GM19372 (cell line): ENCODE measurements at regions not wholly inside any gene's neighbourhood (a gene's known extent, or its start where the extent isn't known, plus 50 kb on each side); places are given as distances from the start of the nearest gene placed in this dataset.
"Not testable (repeated sequence)": the region's sequence is repeated elsewhere in the genome, so short reads cannot be mapped to it uniquely, and the experiment has no call there.

ENCODE experiments used
- ATAC-seq: cut with Tn5 transposase; IDR thresholded peaks from one replicate; pipeline ENCODE4 v1.9.1; 2021; ENCODE audit warnings: mild to moderate bottlenecking, low read depth, moderate library complexity; ENCODE audit not compliant: unreplicated experiment

DNA sequence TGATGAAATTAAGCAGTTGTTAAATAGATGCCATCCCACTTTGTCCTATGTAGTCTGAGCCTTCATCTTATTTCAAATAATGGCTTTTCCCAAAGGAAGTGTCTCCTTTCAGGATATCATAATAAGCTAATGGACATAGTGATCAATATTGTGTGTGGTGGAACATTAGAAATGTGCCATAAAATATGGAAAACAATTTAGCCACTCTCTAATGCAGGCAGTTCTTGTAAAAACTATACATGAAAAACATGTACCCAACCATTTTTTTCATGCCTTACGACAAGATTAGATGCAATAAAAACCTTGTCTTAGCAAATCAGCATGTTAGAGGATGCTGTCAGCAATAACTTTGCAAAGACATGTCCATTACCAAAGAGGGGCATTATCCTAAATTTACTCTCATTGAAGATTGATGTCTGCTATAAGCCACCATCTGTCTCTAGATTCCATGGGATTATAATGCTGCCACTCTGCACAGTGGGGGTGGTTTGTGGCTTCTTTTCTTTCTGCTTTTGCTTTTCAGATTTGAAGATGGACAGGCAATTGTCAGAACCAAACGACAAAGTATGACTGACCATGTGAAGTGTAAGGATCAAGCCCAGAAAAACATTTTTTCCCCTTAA, 724.0 kb upstream of the ZNF608 start:
- no peak for ATAC-seq

DNA sequence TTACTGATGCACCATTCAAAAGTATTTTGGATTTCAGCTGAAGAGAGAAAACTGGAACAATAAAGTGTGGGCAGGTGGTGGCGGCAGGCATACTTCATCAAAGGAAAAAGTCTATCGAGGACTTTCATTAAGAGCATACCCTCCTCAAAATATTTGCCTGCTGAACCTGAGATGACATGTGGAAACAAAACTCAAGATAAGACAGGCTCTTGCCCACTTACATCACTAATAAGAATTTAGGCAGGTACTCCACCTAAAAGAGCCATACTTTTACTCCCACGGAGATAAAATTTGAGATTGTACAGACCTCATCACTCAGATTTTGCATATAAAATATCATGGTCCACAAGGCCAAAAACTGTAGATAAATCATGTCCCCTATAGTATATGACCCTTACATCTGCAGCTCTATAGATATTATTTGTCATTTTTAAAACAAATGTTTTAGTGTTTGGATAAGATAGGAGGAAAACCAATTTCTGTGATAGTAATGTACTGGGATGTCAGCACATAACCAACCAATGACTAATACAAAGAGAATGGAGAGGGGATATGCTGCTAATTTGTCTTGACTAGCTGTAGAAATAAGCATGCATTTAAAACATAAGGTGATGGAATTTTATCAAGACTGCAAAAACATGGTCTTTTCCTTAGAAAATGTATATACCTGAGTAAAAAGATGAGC, 730.6 kb upstream of the ZNF608 start:
- no peak for ATAC-seq

DNA sequence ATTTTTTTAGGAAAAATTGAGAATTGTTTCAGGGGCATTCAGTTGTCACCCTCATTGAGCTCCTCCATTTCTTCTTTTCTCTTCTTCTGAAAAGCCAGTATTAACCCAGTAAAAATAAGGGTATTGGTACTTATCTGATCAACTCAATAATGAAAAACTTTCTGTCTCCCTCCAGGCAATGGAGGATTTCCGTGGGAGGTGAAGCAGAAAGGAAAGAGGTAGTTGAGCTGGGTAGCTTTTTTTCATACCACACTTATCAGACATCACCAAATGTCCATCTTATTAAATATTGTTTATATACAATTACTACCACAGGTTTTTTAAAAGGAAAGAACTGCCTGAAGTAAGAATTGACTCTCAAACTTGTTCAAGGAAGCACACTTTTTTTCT, 731.1 kb upstream of the ZNF608 start:
- no peak for ATAC-seq

DNA sequence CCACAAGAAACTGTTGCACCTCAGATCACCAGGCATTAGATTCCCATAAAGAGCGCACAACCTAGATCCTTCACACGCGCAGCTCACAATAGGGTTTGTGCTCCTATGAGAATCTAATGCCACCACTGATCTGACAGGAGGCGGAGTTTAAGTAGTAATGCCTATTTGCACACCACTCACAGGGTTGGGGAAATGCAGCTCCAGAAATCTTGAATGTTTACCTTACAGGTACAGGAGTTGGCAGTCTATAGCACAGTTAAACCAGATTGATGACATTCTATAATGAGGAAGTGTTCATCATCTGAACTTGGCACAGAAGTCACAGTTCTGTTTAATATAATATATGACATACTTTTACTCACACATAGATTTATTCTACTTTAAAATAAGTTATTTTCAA, 732.2 kb upstream of the ZNF608 start:
- ATAC-seq = no peak

DNA sequence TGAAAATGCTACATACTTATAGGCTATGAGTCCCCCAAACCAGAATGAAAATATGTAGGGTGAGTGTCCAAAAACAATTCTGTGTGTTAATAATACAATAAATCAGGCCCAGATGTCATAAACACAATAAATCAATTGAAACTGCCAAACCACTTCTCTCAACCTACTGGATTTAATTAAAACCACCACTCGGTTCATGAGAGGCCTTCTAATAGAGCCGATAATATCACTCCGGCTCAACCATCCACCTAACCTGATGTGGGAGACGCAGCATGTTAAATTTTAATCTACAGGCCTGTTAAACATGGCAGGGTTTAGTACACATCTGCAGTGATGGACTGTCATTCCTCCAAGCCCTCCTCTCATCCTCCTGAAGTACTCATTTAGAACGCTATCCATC, 734.5 kb upstream of the ZNF608 start:
- ATAC-seq = no peak

DNA sequence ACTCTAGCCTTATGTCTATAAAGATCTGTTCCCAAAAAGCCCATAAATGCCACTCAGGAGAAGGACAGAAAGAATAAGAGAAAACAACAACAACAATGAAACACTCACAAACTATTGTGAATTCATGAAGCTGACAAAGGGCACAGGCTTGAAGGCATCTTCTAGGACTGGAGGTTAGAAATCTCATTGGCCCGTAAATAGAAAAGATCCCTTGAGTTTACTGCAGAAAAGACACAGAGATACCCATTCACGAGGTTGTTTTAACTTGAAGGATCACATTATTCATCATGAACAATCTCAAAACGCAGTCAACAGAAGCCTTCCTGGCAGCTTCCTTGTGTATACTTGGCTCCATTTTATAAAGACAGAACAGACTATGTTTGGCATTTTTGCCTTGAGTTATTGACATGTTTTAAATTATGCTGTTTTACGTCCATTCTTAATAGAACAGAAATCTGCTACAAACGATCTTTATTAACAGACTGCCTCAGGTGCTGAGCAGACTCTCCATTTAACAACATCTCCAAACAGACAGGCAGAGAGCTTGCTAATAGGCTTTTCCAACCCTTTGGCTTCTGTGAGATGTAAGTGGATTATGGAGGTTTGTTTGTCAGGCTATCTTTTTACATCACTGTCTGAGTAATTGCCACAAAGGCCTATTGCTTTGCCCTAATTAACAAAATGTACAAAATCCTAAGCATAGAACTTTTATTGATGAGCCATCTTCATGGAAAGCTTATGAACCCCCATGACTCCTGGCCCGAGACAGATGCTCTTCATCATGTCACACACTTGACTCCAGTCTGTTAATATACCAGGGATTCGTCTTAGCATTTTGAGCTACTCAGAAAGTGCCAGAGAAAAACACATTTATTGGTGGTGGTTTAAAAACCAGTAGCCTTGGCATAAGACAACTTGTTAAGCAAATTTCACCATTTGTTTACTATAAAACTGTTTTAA, 735.3 kb upstream of the ZNF608 start:
- ATAC-seq = no peak

DNA sequence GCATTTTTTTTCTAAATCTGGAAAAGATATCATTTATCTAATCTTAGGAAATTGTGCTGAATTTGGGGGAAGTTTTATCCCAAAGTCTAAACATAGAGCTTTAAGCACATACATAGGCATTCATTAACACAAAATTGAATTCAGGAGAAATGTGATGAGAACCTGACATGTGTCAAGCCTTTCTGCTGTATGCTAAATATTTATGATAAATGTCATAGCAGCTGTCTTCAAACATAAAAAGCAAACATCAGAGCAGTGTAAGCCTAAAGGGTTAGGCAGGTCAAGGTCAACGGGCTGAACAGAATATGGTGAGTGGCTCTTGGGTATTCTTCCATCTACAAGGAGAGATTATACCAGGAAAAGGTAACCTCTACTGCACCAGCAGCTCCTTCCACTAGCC, 737.2 kb upstream of the ZNF608 start:
- ATAC-seq = no peak

DNA sequence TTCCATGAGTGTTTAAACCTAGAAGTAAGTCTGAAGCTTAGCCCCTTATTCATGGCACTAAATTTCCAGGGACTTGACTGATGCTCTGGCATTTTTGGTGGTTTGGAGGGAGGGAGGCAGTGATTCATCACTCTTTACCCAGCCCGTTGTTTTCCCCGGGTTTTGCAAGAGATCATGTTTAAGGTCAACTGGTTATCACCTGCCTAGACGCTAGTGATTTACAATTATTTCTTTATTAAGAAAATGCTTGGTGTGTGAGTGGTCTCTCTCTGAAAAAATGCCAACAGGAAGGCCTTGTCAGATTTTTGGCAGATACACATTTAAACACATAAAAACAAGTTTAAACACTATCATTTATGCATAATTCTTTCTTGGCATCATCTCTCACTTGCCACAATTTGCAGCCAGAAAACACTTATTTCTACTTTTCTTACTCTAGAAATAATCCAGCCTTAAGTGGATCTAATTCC, 737.9 kb upstream of the ZNF608 start:
- ATAC-seq = no peak

DNA sequence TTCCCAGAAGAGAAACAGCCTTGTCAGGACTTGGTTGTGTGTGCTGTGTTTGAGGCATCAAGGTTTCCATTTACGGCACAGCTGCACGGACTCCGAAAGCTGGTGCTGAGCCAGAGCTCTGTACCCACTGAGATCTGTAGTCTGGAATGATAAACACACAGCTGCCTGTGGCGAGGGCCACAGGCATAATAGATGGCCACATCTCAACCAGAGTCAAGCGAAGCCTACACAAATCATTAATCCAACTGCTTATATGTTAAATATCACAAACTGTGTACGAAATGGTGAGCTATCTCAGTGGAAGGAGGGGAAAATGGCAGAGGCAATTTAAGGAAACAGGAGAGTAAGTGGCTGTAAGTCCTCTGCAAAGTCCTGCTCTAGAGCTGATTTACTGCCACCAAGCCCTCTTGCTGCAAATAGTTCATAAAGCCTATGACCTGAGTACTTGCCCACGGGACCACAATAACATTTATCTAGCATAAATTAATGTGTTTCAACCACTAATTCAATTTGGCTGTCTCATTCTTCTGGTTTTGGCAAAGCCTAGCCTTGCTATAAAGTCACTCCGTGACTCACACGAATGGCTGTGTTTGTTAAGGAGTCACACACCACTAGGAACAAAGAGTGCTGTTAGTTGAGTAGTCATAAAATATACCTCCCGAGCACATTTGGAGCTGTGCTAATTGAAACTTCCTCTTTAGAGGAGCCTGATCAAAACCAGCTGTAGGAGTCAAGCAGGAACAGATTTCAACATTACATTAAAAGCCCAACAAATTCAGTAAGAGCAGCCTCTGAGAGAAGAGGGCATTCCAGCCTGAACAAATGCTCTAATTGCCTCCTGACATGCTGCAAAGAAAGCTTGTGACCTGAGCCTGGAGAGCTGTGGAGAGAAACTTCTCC, 738.6 kb upstream of the ZNF608 start:
- ATAC-seq = no peak

DNA sequence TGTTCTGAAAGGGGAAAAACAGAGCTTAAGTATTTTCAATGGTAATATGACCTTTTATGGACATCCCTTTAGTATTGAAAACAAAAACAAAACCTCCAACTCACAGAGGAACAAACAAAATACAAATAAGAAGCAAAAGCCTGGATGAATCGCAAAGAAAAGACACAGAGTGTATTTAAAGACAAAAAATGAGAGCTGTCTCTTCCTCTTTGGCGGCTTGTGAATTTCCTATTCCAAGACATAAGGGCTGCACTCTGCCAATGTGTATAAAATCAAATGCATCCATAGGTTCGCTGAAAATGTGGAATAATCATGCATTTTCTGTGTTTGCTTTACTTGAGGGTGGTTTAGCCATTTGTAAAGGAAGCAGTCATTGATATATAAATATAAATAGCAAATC, 739.3 kb upstream of the ZNF608 start:
- ATAC-seq = no peak

DNA sequence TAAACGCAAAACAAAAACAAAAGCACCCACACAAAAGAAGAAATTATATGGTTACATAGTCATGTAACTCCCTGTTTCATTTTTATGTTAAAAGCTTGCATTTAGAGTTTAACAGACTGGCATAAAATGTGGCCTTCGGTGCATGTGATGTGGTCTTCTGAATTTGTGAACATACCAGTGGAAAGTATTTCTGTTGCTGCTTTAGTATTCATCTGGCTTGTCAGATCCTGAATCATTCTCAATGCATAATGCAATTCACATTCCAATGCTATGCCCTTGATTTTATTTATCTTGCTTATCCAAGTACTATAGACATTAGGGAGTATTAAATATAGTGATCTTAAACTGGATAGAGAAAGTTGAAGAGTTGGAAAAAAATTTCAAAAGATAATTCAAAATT, 740.2 kb upstream of the ZNF608 start:
- no peak for ATAC-seq

DNA sequence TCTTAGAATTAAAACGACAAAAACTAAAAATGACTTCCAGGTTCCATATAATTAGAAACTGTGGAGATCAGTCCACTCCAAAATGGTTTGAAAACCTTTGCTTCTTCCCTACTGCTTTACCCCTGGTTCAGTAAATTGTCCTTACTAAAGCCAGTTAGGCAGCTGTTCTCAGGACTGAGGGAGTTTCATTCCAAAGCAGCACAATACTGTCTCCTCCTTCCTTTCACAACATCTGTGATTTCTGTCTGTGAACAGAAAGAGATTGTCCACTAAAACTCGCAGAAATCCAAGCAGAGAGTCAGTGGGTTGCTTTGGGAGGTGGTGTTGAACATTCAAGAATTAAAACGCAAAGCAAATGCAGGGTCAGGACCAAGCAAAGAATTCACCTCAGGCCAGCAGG, 740.8 kb upstream of the ZNF608 start:
- ATAC-seq = no peak

DNA sequence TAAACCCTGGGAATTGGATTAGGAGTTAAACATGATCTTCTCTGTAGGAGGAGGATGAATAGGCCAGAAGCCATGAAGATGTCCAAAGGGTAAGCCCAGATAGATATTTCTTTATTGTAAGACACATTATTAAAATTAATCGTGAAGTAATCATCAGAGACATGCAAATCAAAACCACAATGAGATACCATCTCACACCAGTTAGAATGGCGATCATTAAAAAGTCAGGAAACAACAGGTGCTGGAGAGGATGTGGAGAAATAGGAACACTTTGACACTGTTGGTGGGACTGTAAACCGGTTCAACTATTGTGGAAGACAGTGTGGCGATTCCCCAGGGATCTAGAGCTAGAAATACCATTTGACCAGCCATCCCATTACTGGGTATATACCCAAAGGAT, 741.2 kb upstream of the ZNF608 start:
- not testable (repeated sequence) for ATAC-seq

DNA sequence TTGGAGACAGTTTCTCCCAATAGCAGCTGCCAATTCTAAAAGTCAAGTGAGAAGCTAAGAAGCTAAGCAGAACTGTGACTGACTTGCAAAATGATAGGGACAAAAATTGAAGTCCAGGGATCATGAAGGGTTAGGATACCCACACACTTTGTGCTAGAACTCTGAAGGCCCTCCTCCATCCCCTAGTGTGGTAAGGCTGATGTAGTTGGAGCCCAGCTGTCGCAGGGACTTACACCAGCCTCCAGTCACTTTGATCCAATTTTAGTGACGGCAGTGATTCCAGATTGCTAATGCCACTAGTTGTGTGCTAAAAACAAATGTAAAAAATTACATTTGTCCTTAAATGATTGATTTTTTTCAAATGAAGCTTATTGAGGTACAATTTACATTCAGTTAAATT, 742.7 kb upstream of the ZNF608 start:
- no peak for ATAC-seq

DNA sequence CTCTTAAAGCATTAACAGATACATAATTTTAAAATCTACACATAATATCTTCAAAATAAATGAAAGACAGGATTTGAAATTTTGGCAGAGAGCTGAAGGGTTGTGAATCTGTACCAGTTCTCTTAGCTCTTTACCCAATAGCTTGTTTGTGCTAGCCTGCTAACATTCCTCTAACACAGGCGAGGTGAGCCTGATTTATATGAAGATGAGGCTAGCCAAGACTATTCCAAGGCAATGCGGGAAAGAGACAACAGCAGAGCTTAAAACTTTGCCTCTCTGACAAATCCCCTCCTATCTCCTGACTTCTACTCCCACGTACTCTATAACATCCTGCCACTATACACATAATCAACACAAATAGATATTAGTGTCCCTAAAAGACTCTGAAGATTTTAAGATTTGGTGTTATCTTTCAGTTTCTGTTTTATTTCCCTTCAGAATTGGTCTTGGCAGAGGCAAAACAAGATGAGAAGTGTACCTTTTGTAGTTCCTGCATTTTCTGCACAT, 745.6 kb upstream of the ZNF608 start:
- no peak for ATAC-seq

DNA sequence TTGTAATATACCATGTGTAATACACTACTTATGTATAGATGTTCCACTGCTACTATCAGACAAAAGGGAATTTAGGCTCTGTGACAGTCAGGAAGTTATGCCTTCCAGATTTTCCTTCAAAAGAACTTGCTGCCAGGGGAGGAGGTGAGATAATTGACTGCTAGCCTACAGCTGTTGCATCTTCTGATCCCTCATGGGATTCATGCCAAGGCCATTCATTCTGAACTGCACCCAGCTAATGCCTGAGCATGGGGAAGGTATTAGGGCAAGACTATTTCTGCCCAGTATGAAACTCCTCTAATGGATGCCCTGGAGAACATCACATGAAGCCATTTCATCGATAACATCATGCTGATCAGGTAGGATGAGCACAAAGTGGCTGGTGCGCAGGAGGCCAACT, 746.5 kb upstream of the ZNF608 start:
- ATAC-seq = no peak

DNA sequence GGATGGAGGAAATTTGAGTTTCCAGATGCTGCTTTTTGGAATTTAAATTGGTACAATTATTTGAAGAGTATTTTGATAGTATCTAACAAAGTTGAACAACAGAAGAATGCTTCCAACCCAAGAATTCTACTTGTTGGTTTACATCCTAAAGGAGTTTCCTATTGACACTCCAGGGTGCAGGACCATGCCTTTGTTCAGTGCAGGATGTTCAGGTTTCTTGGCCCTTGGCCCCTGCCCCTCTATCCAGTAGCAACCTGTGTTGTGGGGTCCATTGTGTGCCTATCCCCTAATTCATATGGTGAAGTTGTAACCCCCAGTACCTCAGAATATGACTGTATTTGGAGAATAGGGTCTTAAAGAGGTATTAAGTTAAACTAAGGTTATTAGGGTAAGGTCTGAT, 750.0 kb upstream of the ZNF608 start:
- no peak for ATAC-seq

DNA sequence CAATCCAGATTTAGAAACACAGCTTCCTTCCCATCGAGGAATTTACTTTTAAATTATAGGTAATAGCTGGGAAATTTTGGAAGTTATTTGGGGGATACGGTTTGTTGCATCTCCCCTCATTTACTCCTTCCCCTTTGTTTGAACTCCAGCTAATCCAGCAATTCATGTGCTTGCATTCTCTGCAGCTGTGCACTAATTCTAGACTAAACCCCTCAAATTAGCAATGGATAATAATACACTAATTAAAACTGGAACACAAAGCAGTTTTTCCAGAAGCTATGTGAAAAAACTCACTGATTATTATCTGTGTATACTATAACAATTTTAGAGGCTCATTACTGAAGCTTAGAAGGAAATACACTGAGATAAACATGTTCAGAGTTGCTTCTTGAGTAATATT, 751.2 kb upstream of the ZNF608 start:
- no peak for ATAC-seq

DNA sequence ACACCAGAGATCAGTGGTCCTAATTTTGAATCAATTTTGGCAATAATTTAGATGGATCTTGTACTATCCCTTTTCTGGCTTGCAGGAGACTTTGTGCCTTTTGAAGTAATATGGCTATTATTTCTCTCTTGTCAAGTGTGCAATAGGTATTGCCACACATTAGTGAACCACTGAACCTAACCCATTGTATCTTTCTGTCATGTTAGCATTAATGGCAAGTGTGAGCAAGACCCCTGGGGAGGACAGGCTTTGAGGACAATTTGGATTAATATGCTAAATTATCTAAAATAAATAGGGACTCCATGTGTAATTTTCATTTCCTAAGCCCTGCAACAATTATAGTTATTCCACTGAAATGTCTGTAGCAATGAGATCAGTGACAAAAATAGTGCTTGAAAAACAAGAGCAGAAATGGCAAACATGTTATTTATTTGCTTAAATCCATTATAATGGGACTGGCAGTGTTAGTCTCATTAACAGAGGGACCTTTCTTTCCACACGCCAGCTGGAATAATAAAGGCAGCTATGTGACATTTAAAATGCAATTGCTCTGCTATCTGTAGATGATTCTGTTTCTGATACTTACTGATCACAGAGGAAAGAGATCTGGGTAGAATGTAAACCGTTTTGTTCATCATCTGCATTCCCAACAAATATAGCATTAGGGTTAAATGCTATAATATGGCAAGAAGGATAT, 753.3 kb upstream of the ZNF608 start:
- no peak for ATAC-seq

DNA sequence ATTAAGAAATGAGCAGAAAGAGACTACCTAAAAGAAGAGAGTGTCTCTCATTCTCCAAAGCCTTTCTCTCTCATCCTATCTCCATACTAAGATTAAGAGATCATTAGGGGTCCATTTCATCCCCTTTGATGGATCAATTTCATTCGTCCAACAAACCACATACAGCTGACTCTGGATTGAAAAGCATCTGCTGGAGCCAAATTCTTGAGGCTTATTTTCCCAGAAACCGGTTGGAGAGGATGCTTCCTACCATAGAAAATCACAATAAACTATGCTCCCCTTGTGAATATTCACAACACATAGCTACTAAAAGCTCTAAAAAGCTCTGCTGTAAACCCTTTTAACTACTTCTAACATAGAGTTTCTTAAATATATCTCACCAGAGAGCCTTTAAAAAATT, 755.0 kb upstream of the ZNF608 start:
- no peak for ATAC-seq
